Hepatocyte (in vitro differentiated cells): ENCODE measurements at regions not wholly inside any gene's neighbourhood (a gene's known extent, or its start where the extent isn't known, plus 50 kb on each side); places are given as distances from the start of the nearest gene placed in this dataset.

ENCODE experiments used
- EZH2 ChIP-seq: fragments of 200-600 bp; sonication (generic); IDR thresholded peaks from 2 replicates; pipeline ENCODE4 v1.6.1; 2016; ENCODE audit warnings: antibody characterized with exemption, mild to moderate bottlenecking, borderline replicate concordance
- TF ChIP-seq, protein P1 (sequence below): fragments of 200-600 bp; sonication (generic); IDR thresholded peaks from 2 replicates; pipeline ENCODE4 v1.5.1; 2016; ENCODE audit warnings: antibody characterized with exemption, mild to moderate bottlenecking; ENCODE audit not compliant: poor library complexity

DNA sequence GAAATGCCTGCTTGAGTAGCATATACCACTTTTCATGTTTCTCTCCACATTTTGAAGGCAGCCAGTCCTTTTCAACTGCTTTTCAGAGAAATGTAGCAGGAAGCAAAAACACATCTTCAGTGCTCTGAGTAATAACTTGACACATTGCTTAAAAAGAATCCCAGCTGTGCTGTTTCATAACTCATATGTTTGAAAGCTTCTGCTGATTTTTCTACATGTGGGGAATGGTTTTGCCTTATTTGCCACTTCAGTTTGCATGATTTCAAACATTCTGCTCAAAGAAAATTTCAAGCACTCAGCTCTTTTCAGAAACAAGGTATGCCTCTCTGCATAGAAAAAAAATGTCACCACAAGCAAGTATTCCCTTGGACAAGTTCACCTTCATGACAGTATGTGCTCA, 732.8 kb downstream of the POM121L12 start:
- TF ChIP-seq, protein P1, sequence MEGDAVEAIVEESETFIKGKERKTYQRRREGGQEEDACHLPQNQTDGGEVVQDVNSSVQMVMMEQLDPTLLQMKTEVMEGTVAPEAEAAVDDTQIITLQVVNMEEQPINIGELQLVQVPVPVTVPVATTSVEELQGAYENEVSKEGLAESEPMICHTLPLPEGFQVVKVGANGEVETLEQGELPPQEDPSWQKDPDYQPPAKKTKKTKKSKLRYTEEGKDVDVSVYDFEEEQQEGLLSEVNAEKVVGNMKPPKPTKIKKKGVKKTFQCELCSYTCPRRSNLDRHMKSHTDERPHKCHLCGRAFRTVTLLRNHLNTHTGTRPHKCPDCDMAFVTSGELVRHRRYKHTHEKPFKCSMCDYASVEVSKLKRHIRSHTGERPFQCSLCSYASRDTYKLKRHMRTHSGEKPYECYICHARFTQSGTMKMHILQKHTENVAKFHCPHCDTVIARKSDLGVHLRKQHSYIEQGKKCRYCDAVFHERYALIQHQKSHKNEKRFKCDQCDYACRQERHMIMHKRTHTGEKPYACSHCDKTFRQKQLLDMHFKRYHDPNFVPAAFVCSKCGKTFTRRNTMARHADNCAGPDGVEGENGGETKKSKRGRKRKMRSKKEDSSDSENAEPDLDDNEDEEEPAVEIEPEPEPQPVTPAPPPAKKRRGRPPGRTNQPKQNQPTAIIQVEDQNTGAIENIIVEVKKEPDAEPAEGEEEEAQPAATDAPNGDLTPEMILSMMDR, result no peak
- no peak for TF ChIP-seq EZH2
